ENCODE measurements at regions not wholly inside any gene's neighbourhood (a gene's known extent, or its start where the extent isn't known, plus 50 kb on each side); places are given as distances from the start of the nearest gene placed in this dataset.

- WGBS, 5 donors = 66 to 90% (median 83%) methylated on average over 10 to 12 of the region's 12 CpGs
- no peaks in the 10 kb centered on the region for H3K4me1 ChIP-seq
- H3K9me3 ChIP-seq = no peaks in the 10 kb centered on the region
- H3K27ac ChIP-seq = no peak overlapping the region
- TF ChIP-seq POLR2A (IDR thresholded peaks at IDR 0.05) (no peak), POLR2AphosphoS5 (IDR thresholded peaks at IDR 0.05) (no peak), CTCF (IDR thresholded peaks at IDR 0.05 in 8 of 11, conservative IDR thresholded peaks at IDR 0.05 in 3 of 11) (no peak)
- peaks cover 0 to 64% (median 0%) of the 10 kb centered on the region in 7 donors for H3K27me3 ChIP-seq (replicated peaks in 1 of 7)
- no peak for DNase-seq
- intact Hi-C loops (cut with DNase I; ENCODE audit: low total_unique reads) = no loop called here
- H3K36me3 ChIP-seq = no peaks in the 10 kb centered on the region
- no peak overlapping the region for H3K4me3 ChIP-seq
These were observed 309.8 kb downstream of the MATN1 start for GRCh38 chr1:30413606-30414005.

GRCh38 chr1:30413111-30413440 lies 310.3 kb downstream of the MATN1 start:
- 61 to 67% (median 65%) methylated on average over 8 of the region's 8 CpGs for WGBS, 5 donors
- Histone ChIP-seq H3K27me3 (replicated peaks in 1 of 7) (peaks cover 0 to 66% (median 0%) of the 10 kb centered on the region in 7 donors), H3K4me1 (no peaks in the 10 kb centered on the region), H3K4me3 (no peak overlapping the region), H3K27ac (no peak overlapping the region), H3K9me3 (no peaks in the 10 kb centered on the region), H3K36me3 (no peaks in the 10 kb centered on the region)
- TF ChIP-seq POLR2A (IDR thresholded peaks at IDR 0.05) (no peak), POLR2AphosphoS5 (IDR thresholded peaks at IDR 0.05) (no peak), CTCF (IDR thresholded peaks at IDR 0.05 in 8 of 11, conservative IDR thresholded peaks at IDR 0.05 in 3 of 11) (no peak)
- intact Hi-C loops (cut with DNase I; ENCODE audit: low total_unique reads) = no loop called here
- no peak for DNase-seq

- H3K27ac ChIP-seq = no peak overlapping the region
- peaks cover 0 to 71% (median 0%) of the 10 kb centered on the region in 7 donors for H3K27me3 ChIP-seq (replicated peaks in 1 of 7)
- no peaks in the 10 kb centered on the region for H3K9me3 ChIP-seq
- 57 to 75% (median 67%) methylated on average over 9 to 13 of the region's 13 CpGs for WGBS, 5 donors
- H3K4me1 ChIP-seq = no peaks in the 10 kb centered on the region
- DNase-seq = no peak
- no peak overlapping the region for H3K4me3 ChIP-seq
- intact Hi-C loops (cut with DNase I; ENCODE audit: low total_unique reads) = no loop called here
- TF ChIP-seq POLR2AphosphoS5 (IDR thresholded peaks at IDR 0.05) = no peak
- no peak for TF ChIP-seq POLR2A (IDR thresholded peaks at IDR 0.05)
- no peak for TF ChIP-seq CTCF (IDR thresholded peaks at IDR 0.05 in 8 of 11, conservative IDR thresholded peaks at IDR 0.05 in 3 of 11)
- no peaks in the 10 kb centered on the region for H3K36me3 ChIP-seq
These were observed 310.9 kb downstream of the MATN1 start for GRCh38 chr1:30412241-30413110.

GRCh38 chr1:30411206-30411605 lies 312.2 kb downstream of the MATN1 start:
- H3K36me3 ChIP-seq = no peaks in the 10 kb centered on the region
- no peaks in the 10 kb centered on the region for H3K4me1 ChIP-seq
- H3K27ac ChIP-seq = no peak overlapping the region
- no peak for DNase-seq
- H3K27me3 ChIP-seq (replicated peaks in 1 of 7) = peaks cover 0 to 68% (median 0%) of the 10 kb centered on the region in 7 donors
- no peak overlapping the region for H3K4me3 ChIP-seq
- intact Hi-C loops (cut with DNase I; ENCODE audit: low total_unique reads) = no loop called here
- TF ChIP-seq CTCF (IDR thresholded peaks at IDR 0.05 in 8 of 11, conservative IDR thresholded peaks at IDR 0.05 in 3 of 11) = no peak
- TF ChIP-seq POLR2A (IDR thresholded peaks at IDR 0.05) = no peak
- no peak for TF ChIP-seq POLR2AphosphoS5 (IDR thresholded peaks at IDR 0.05)
- no peaks in the 10 kb centered on the region for H3K9me3 ChIP-seq
- WGBS, 5 donors = 76 to 88% (median 81%) methylated on average over 9 of the region's 9 CpGs

Data from spleen (tissue), 11 donors.